ENCODE measurements at regions not wholly inside any gene's neighbourhood (a gene's known extent, or its start where the extent isn't known, plus 50 kb on each side); places are given as distances from the start of the nearest gene placed in this dataset.

DNA sequence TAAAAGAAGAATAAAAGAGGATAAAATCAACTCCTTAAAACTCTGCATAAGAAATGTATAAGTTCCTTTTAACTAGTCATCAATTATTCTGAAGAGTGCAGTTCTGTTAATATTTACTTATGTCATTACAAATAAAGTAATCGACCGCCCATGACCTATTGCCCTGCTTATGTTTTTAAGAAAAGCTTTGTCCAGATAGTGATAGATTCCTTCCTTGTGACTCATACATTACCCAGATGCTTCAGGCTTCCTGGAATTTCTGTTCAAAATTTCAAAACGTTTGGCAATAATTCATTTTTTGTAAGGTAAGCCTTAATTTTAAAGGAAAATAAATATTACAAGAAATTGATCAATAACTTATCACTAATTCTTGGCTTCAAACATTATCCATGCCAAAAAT, 918.2 kb upstream of the ADGRL2 start:
- no peak for TF ChIP-seq POLR2A (IDR thresholded peaks at IDR 0.05)
- TF ChIP-seq, protein P1, sequence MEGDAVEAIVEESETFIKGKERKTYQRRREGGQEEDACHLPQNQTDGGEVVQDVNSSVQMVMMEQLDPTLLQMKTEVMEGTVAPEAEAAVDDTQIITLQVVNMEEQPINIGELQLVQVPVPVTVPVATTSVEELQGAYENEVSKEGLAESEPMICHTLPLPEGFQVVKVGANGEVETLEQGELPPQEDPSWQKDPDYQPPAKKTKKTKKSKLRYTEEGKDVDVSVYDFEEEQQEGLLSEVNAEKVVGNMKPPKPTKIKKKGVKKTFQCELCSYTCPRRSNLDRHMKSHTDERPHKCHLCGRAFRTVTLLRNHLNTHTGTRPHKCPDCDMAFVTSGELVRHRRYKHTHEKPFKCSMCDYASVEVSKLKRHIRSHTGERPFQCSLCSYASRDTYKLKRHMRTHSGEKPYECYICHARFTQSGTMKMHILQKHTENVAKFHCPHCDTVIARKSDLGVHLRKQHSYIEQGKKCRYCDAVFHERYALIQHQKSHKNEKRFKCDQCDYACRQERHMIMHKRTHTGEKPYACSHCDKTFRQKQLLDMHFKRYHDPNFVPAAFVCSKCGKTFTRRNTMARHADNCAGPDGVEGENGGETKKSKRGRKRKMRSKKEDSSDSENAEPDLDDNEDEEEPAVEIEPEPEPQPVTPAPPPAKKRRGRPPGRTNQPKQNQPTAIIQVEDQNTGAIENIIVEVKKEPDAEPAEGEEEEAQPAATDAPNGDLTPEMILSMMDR (IDR thresholded peaks at IDR 0.05 in 4 of 5, conservative IDR thresholded peaks at IDR 0.05 in 1 of 5) = no peak
